ENCODE measurements at regions not wholly inside any gene's neighbourhood (a gene's known extent, or its start where the extent isn't known, plus 50 kb on each side); places are given as distances from the start of the nearest gene placed in this dataset.

DNA sequence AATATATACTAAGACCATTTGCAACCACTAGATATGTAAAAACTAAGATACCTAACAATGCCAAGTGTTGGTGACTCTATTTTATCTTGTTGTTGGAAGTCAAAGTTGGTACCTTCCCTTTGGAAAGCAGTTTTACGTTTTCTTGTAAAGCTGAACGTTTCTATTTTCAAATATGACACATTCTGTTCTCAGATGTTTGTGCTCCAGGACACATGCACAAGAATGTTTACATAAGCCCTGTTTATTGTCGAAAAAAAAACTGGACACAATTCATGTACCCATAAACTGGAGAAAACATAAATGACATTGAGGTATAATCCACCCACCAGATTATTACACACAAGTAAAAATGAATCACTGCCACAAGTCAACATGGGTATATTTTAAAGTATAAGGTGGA lies 967.4 kb downstream of the BCL11B start:
- no peak for DNase-seq (ENCODE audit: low read depth in 2 of 3, low spot score in 1 of 3)

DNA sequence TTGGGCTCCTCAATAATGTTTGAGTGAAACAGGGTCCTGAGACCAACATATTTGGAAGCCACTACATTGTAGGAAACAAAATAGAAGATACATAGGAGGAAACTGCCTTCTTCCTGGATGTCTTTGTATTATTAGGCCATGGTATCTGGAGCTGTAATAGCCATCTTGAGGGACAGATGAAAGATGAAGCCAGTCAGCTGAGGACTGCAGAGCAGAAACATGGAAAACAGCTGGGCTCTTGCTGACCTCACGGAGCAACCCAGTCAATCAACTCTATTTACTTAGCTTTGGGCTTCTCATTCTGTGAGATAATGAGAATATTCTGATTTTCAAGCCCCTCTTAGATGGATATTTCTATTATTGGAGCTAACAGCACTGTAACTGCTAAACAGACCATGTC lies 962.4 kb downstream of the BCL11B start:
- no peak for DNase-seq (ENCODE audit: low read depth in 2 of 3, low spot score in 1 of 3)

DNA sequence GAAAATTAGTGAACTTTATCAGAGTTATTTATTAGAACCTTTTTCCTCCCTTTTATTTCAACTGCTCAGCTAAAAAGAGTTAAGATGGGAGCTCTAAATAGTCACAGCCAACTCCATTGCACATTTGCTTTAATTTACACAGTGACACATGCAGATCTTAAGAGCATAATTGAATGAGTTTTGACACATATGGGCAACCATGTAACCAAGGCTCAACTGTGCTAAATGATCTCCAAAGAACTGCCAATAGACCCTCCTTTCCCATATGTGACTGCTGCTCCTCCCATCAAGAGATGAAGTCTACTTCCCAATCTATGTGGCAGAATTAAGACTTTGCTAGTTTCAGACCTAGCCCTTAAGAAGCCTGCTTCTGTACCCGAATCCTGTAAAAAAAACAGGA lies 960.0 kb downstream of the BCL11B start:
- no peak for DNase-seq (ENCODE audit: low read depth in 2 of 3, low spot score in 1 of 3)

DNA sequence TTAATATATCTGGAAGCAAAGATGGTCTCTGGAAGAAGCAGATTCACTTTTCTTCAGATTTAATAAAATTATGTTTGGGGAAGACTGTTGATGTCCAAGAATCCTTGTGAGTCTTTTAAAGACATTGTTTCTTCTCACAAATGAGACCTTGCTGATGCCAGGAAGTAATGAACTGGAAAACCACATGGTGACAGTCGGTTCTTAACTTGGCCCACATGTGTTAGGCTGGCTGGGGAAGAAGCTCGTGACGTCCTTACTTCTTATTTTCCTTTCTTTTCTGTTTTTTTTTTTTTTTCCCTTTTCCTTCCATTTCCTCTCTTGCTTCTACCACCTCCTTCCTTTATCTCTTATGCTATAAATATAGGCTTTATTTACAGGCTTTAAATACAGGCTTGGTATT lies 950.2 kb downstream of the BCL11B start:
- no peak for DNase-seq (ENCODE audit: low read depth in 2 of 3, low spot score in 1 of 3)

DNA sequence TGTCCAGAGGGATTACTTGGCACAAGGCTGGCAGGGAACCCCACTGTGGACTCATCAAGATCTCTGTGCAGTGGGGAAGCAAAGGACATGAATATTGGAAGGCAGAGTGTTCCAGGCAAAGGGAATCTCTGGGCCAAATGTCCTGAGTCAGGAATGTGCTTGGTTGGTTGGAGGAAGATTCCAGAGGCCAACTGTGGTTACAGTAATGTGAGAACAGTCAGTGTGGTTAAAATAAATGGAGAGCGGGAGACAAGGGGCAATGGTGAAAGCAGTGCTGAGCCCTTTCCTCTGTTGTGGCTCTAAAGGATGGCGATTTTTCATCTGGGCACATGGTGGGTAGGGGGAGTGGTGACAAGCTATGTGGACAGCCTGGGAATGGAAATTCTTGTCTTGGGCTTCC lies 948.2 kb downstream of the BCL11B start:
- DNase-seq (ENCODE audit: low read depth in 2 of 3, low spot score in 1 of 3) = no peak

DNA sequence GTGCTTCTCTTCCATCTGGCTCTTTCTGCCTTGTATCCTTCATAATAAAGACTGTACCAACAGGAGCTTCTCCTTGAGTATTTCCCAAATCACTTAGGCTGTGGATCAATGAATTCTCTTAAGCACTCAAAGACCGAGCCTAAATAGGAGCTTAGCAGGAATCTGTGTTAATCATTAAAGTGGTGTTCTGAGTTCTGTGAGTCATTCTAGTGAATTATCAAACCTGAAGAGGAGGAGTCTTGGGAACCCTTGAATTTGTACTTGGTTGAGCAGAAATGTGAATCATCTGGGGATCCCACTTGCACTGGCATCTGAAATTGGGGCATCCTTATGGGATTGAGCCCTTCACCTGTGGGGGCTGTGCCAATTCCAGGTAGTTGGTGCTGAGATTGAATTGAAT lies 946.2 kb downstream of the BCL11B start:
- DNase-seq (ENCODE audit: low read depth in 2 of 3, low spot score in 1 of 3) = no peak

DNA sequence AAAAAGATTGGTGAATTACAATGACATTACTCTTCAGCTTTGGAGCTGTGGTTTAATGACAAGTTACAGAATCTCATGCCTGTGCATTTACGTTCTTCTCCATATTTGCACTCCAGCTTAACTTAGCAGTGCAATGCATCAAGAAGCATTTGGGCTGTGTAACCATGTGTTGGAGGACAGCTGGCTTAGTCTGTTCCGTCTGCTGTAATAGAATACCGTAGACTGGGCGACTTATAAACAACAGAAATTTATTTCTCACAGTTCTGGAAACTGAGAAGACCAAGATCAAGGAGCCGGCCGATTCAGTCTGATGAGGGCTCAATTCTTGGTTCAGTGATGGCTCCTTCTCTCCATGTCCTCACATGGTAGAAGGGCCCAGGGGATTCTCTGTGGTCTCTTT lies 943.5 kb downstream of the BCL11B start:
- no peak for DNase-seq (ENCODE audit: low read depth in 2 of 3, low spot score in 1 of 3)

DNA sequence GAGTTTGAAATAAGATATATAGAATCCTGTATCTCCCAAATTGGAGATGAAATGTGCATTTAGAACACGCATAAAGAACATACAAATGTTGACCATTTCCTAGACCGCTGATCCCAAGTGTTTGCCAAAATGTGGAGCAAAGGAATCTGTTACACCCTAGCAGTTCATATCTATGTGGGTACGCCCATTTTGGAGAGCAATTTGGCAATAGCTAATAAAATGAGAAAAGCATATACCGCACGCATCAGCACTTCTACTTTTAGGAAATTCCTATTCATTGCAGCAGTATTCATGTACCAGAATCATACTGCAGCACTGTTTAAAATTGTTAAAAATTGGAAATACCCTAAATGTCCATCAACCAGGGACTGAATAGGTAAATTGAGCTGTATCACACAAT lies 937.8 kb downstream of the BCL11B start:
- no peak for DNase-seq (ENCODE audit: low read depth in 2 of 3, low spot score in 1 of 3)

DNA sequence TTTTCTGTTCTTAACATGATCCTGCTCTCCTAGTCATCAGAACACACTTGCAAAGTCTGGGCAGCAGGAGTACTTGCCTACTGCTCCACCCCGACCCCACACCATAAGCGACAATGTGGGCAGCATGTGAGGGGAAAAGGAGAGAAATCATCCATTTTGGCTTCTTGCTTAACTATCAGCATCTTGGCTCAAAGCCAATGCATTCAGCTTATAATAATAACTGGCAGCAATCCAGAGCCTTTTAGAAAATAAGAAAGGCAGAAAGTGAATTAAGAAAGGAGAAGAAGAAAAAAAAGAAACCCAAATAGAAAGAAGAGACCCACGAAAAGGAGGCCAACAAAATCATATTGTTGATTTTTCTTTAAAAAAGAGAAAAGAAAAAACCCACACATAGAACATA lies 930.8 kb downstream of the BCL11B start:
- no peak for DNase-seq (ENCODE audit: low read depth in 2 of 3, low spot score in 1 of 3)

DNA sequence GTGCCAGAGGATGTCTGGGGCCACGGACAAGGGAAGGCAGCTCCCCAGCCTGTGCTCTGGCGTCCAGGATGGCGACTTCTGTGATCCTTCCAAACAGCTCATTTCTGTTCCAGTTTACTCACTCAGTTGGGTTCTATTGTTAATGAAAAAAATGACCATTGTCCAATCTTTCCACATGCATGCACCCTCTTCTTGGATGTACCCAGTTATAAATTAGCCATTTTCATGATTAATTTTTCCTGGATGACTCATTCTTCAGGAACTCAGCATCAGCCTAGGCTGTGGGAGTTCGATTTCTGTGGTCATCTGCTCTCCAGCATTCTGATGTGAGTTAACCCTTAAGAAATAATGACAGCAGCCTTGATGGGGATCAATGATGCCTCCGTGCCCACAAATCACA lies 926.8 kb downstream of the BCL11B start:
- no peak for DNase-seq (ENCODE audit: low read depth in 2 of 3, low spot score in 1 of 3)

DNA sequence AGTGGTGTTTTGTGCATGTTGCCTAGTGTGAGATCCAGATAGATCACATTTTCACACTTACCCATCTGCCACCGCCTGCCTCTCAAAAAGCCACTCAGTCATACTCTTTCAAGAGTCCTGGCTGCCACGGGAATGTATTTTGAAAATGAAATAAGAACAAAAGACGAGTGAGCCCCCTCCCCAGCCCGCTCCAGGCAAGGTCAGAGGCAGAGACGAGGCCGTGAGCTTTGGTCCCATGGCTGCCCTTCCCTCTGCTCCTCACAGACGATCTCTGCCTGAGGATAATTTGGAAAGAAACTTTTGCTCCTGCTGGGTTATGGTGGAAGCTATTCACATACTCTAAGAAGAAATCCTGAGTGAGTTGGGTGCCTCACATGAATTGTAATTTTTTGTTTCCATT lies 924.3 kb downstream of the BCL11B start:
- no peak for DNase-seq (ENCODE audit: low read depth in 2 of 3, low spot score in 1 of 3)

DNA sequence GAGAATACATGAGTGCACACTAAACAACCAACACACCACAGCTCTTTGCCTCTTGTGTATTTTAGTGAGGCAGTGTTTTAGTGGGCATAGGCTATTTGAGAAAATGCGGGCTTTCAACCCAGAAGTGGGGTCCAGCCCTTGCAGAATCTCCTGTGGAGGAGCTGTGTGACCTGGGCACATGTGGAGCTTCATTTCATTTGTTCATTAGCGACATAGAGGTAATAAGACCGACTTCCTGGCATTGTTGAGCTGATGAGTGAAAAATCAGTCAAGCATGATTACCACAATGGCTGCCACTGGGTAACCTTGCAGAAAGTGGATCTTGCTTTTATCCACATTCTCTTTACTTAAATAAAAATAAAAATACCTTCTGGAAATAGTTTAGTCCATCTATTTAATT lies 923.5 kb downstream of the BCL11B start:
- no peak for DNase-seq (ENCODE audit: low read depth in 2 of 3, low spot score in 1 of 3)

DNA sequence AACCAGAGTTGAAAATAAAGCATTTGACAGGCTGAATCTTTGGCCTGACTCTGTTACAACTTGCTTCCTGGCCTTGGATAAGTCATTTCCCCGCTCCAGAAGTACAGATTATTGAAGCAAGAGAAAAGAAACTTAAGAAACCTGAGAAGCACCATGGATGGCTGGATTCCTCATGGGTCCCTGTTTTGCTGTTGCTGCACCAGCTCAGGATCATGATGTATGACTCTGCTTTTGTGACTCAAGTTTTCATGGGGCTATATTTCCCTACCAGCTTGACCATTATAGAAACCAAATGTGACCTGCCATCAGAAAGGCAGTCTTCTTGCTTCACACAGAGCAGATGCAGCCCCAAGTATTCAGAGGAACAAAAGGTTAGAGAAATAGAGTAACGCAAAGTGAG lies 921.8 kb downstream of the BCL11B start:
- no peak for DNase-seq (ENCODE audit: low read depth in 2 of 3, low spot score in 1 of 3)

DNA sequence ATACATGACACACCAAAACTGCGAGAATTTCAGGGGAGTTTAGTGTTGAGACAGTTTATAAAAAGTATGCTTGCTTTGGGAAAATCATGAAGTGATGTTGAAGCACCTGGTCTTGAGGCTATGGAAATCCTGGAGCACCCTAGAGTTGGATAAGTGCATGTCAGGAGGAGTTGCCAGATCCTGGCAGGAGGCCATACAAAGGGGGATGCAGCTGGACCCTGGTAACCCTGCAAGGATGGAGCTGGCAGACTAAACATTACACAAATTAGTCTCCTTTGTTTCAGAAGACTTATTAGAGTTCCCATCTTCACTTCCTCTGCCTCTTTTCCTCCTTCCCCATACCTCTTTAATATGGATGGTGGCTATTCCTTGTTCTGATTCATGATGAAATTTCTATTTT lies 907.0 kb downstream of the BCL11B start:
- DNase-seq (ENCODE audit: low read depth in 2 of 3, low spot score in 1 of 3) = no peak

DNA sequence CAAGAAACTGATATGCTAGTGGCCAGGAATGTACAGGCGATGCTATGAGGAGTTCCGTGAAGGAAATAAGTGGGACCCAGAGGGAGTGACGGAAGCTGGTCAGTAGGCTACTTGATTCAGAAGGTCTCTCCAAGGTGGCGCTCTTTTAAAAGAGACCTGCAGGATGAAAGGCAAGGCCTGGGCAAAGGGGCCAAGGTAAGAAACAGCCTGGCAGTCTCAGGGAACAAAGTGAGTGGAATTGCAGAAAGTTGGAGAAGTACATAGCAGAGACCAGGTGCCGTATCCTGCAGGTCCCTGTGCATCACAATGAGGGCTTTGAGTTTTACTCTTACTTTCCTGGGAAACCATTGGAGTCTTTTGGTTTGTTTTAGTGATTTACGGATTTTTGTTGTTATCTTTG lies 905.6 kb downstream of the BCL11B start:
- no peak for DNase-seq (ENCODE audit: low read depth in 2 of 3, low spot score in 1 of 3)

DNA sequence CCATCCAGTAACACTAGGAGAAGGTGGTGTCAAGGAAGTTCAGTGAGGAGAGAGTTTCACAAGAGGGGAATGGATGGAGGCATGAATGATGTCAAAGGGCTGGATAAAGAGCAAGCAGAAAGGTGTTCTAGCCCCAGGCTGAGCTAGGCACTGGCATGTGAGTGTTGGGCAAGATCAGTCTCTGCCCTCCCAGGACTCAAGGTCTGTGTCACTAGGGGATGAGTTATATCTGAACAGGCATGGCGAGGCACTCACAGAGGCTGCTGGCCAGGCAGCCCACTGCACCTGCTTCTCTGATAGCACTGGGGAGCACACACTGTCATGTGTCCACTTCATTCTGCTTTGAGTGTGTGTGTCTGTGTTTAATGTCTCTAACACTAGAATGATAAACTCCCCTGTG lies 903.8 kb downstream of the BCL11B start:
- no peak for DNase-seq (ENCODE audit: low read depth in 2 of 3, low spot score in 1 of 3)

DNA sequence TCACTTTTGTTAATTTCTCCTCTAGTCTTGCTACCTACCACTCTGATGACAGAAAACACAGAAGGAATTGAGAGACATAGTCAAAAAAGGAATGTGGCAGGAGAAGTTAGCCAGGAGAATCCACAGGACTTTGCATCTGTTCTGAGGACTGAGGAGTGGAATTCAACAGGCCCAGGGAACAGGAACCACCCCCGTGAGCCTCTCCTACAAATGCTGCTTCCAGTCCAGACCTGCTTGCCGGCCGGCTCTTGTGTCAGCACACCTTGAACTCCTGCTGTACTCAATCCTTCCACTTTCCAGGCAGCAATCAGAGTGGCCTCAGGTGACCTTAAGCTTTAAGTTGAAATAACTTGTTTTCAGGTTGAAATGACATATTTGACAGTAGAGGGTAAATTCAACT lies 903.1 kb downstream of the BCL11B start:
- no peak for DNase-seq (ENCODE audit: low read depth in 2 of 3, low spot score in 1 of 3)

DNA sequence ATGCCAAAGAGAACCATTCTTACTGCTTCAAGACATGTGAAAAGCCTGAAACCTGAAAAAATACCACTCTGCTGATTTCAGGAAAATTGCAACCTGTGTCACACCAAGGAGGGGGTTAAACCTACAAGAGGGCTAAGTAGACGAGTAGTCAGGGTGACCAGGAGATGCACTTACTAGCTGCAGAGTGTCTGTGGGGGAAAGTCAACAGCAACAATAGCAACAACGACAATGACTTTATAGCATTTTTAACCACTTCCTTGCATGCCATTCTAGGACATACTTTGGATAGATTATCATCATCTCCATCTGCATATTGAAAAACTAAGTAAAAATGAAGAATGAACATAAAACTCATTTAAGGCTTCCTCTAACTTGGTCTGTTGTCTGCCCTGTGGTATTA lies 902.7 kb downstream of the BCL11B start:
- DNase-seq (ENCODE audit: low read depth in 2 of 3, low spot score in 1 of 3) = no peak

DNA sequence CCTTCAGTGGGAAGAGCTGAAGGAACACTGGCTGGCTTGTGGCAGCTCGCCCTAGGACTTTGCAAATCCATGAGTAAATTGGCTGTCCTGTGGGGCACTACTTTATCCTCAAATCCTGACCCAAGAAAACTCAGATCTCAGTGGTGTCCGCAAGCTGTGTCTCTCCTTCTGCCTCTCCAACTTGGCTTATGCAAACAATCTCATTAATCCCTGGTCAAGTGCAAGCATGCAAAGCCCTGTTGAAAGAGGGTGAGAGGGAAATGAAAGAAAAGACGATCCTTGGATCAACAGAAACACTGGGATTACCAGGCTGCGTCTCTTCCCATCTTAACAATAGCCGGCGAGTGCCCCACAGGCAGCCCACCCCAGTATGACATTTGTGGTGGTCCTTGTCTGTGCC lies 901.6 kb downstream of the BCL11B start:
- no peak for DNase-seq (ENCODE audit: low read depth in 2 of 3, low spot score in 1 of 3)

DNA sequence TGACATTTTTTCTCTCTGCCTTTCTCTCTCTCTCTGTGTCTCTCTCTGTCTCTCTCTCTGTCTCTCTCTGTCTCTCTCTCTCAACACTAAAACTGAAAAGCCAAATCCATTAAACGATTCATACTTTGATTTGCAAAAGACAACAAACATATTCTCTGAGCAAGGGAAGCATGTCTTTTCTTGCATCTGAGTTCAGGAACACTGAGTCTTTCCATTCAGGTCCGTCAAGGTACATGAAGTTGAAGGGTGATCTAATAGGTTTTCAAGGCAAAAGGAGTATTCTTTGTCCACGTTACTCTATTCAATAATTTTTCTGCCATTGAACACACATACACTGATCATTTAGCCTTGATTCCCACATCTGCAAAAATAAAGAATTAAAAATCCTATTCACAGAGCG lies 900.9 kb downstream of the BCL11B start:
- no peak for DNase-seq (ENCODE audit: low read depth in 2 of 3, low spot score in 1 of 3)

DNA sequence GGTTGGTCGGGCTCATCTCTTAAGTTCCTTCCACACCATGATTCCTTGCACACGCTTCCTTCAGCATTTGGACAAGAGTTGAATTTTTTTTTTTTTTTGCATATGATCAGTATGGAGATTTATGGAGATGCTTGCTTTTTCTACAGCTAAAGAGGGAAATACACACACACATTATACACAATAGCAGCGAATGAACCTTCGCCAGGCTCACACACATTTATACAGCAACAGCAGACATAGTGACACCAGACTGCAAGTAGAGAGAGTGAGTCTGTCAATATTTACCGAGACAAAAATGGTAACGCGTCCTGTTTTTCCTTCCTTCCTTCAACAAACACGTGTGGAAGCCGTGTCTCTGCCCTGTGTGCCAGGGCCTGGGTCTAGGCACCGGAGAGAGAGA lies 897.9 kb downstream of the BCL11B start:
- no peak for DNase-seq (ENCODE audit: low read depth in 2 of 3, low spot score in 1 of 3)

DNA sequence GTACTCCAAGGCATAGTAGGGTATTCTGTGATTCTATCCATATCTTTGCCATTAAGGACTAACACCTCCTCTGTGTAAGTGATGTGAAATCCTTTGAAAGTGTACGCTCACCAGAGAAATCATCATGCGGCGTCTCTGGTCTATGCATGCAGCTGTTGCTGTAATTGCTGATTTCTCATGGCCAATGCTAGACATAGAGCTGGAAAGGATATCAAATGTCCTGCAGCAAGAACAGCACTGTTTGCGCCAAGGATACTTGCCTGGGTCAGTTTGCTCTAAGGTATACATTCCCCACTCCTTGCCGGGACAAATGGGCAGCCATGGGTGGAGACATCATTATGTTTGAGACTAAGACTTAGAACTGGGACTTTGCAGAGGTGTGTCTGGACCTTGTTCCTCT lies 896.4 kb downstream of the BCL11B start:
- no peak for DNase-seq (ENCODE audit: low read depth in 2 of 3, low spot score in 1 of 3)

DNA sequence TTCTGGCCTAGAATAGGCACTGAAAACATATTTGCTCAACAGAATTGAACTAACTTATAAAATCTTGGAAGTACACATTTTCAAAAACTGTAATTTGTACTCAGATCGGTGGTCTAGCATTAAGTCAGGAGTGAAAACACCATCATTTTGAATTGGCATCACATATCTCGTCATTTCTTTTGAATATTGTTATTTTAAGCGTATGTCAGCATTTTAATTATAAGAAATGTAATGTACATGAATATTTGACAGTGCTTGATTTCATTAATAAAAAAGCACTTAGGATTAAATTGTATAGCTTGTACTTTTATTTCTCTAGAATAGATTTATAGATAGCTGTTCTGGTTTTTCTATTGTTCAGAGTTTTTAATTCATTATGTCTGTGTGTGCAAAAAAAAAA lies 892.2 kb downstream of the BCL11B start:
- DNase-seq (ENCODE audit: low read depth in 2 of 3, low spot score in 1 of 3) = no peak

DNA sequence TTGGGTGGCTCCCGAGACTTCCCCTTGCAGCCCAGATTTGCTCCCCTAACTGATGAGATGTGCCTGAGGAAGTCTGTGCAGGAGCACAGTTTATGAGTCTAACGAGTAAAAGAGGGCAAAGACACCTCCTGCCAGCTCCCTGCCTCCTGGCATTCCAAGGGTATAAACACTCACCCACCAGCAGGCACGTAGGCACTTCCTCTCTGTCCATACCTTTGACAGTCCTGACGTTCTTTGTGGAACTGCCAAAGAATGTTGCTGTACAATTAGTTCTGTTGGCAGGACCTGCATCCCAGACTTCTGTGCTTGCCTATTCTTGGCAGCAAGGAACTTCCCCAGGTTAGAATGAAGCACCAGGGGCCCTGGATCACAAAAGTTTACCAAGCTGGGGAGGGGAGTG lies 889.3 kb downstream of the BCL11B start:
- DNase-seq (ENCODE audit: low read depth in 2 of 3, low spot score in 1 of 3) = no peak

Measured in stimulated activated CD4-positive, alpha-beta T cell treated with anti-CD3 and anti-CD28 coated beads, Interleukin-12 subunit alpha, Interleukin-12 subunit beta, amount 100 ng/mL, for 48 hours (primary cell).